NCI-H146 treated with DMSO at 0.1 percent for 48 hours (cell line): ENCODE measurements at regions not wholly inside any gene's neighbourhood (a gene's known extent, or its start where the extent isn't known, plus 50 kb on each side); places are given as distances from the start of the nearest gene placed in this dataset.
"Not testable (repeated sequence)": the region's sequence is repeated elsewhere in the genome, so short reads cannot be mapped to it uniquely, and the experiment has no call there.

ENCODE experiments used
- DNase-seq: peaks from one replicate; lab custom pipeline; 2025; ENCODE audit not compliant: unreplicated experiment; lab: John Stamatoyannopoulos, UW

DNA sequence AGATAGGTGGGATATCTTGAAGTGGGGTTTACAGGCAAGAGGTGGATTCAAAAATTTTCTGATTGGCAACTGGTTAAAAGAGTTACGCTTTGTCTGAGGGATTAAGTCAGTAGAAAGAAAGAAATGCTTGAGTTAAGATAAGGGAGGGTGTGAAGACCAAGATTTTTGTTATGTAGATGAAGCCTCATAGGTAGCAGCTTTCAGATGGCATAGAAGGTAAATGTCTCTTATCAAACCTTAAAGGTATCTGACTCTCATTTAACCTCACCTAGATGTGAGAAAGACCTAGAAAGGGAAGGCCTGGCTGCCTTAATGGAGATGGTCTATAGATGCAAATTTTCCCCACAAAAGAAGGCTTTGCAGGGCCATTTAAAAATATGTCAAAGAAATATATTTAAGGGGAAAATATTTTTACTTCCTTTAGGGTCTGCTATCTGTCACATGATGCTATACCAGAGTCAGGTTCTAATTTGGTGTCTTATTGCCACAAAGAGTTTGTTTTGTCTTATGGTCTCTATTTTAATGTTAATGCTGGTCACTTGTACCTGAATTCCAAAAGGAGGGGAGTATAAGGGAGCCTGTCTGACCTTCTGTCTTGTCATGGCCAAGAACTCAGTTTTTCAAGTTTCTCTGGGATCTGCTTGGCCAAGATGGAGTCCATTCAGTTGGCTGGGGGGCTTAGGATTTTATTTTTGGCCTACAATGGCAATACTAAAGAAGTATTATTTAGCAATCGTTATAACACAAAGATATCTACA lies 699.1 kb upstream of the AMOT start:
- DNase-seq: no peak

DNA sequence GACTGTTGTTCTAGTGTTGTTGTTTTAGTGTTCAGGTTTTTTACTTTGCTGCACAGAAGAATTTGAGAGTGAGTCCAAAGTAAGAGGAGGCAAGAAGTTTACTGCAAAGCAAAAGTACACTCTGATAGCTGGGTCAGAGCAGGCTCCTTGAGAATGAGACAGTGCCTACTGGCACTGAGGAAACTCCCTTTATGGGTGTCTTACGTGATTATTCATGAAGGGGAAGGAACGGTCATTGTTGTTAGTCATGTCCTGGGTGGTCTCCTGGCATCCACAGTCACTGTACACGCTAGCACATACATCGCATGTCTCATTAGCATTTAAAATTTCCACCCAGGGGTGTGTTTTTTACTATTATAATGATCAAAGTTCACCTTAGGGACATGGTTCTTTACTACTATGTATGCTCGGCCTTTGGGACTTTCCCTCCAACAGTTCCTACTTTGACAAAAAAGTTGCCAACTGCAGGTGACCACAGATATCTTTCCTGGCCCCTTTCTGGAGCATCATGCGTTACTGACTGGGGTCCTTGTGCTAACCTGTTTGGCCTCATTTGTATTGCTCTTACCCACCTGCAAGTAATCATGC lies 688.9 kb upstream of the AMOT start:
- DNase-seq: no peak

DNA sequence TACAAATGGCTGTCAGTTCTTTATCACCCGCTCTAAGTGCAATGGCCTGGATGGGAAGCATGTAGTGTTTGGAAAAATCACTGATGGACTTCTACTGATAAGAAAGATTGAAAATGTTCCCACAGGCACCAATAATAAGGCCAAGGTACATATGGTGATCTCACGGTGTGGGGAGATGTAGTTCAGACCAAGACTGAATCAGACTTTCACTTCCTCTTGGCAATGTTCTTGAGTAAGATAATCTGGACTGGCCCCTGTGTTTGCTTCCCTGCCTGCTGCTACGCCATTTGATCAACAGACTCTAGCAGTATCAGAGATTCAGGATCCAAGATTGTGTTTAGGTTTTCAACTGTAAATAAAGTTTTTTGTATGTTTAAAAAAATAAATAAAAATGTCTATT lies 682.2 kb upstream of the AMOT start:
- DNase-seq: no peak

DNA sequence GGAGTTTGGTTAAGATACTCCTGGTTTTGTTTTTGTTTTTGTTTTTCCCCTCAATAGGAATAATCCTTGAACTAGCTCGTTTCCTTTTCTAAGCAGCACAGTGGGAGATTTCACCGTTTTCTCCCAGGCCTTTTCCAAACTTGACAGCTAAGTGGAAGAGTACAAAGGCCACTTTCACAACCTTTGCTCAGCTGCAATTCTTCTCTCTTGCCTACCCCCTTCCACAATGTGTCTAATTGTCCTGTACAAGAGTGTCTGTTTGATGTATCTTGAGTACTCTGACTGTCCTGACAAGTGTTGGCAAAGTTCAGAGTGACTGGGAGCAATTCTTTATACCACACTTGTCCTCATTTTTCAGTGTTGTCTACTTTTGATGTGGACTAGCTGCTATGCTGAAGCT lies 674.3 kb upstream of the AMOT start:
- no peak for DNase-seq

DNA sequence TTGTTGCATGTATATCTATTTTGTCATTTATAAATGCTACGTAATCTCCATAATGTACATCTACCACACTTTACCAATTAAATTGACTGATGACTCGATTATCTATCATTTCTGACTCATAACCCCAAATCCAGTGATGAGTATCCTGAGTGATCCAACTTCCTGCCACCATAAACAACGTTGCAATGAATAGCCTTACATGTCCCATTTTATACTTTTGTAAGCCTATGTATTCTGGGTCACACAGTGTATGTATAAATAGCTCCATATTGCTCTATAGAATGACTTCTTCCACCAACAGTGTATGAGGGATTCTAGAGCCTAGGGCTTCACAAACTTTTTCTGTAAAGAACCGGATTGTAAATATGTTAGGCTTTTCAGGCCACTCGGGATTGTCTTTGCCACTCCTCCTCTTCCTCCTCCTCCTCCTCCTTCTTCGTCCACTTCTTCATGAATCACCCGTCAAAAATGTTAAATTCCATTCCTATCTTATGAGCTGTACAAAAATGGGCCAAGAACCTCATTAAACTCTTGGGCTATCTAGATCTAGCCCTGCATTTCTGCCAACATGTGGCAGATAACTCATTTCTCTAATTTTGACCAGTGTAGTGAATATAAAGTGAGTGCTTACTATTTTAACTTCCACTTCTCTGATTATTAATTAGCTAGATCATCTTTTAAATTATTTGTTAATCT lies 672.2 kb upstream of the AMOT start:
- DNase-seq: no peak

DNA sequence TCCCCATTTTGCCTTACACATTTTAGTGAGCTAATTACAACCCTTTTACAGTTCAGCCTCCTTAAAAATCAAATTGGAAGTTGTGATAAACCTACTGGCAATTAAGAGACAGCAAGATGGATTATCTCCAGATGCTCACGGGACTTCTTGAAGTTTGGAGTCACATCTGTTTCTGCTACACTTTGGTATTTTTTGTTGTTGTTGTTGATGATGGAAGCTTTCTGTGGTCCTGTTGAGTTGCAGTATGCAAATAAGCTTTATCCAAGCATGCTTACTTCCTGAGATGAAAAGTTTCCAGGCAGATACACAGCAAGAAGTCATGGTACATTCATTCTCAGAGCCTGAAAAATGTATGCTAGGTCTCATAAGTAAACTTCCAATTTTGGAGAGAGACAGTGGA lies 670.0 kb upstream of the AMOT start:
- DNase-seq: no peak

DNA sequence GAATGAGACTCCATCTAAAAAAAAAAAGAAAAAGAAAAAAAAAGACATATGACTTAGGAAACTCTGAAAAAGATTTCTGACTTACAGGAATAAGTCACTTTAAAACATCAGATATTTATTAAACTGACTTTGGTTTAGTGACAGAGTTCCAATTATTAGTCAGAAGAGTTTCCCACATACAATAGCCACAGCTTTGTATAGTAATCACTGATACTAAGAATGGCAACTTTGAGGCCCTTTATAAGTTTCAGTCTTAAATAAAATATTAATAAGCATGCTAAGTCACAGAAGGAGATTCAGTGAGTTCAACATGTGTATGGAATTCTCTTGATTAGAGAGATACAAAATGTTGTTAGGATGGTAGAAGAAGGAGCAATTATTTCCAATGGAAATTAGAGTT lies 652.3 kb upstream of the AMOT start:
- DNase-seq: no peak

DNA sequence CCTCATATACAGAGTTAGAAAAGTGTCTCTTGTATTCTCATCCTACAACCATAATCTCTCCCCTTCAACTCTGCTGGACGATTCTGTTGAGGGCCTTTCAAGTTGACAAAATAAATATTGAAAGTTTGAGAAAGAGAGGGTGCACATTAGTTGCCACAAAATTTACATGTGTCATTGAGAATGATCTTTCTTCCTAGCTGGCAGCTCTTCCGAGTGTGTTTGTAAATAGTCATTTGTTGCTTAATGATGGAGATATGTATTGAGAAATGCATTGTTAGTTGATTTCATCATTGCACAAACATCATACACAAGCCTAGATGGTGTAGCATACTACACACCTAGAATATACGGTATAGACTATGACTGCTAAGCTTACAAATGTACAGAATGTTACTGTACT lies 632.8 kb upstream of the AMOT start:
- no peak for DNase-seq

DNA sequence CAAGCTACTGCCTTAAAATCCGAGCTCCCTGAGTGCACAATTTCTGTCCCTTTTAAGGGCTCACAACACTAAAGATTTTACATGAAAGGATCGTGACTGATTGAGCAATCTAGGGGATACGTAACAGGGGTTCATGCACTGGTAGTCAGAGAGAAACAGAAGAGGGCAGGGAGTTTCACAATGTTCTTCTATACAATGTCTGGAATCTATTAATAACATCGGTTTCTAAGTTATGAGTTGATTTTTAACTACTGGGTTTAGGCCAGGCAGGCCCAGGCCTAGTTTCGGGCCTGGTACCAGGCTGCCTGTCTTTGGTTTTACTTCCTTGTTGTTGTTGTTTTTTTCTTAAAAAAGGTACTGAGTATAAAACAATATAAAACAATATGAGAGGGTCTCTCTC lies 632.4 kb upstream of the AMOT start:
- not testable (repeated sequence) for DNase-seq

DNA sequence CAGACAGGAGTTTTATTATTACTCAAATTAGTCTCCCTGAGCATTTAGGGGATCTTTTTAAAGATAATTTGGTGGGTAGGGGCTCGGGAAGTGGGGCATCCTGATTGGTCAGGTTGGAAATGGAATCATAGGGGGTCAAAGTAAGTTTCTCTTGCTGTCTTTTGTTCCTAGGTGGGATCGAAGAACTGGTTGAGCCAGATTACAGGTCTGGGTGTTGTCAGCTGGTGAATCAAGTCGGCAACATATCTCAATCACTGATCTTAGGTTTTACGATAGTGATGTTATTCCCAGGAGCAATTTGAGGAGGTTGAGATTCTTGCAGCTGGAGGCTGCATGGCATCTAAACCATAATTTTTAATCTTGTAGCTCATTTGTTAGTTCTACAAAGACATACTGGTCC lies 629.5 kb upstream of the AMOT start:
- DNase-seq: no peak

DNA sequence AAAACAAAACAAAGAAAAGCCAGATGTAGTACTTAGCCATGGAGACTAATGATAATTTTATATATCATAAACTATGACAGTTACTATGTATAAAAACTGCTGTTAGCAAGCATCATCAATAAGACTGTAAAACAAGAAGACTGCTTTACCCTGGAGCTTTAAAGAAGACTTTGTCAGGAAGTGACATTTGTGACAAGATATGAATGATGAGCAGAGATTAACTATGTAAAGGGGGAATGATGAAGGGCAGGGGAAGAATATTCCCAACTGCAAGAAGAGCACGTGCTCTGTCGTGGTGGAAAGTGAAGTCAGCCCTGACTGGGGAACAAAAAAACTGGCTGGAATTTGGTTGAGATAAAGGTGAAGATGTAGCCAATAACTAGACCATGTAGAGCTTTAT lies 617.1 kb upstream of the AMOT start:
- DNase-seq: no peak

DNA sequence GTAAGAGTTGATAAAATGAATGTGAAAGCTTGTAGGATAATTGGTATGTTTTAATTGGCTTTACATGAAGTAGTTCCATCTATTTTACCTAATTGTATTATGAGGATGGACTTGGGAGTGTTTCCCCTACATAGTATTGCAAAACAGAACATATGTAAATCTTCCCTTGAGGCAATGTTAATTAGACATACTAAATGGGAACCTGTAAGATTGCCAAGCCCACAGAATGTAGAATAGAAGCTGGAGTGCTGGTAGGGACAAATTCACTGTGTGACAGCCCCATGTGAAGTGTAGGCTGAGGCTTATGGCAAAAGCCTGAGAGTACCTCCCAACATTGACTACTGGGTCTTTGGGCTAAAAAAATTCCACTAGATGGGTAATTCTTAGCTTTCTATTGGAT lies 615.0 kb upstream of the AMOT start:
- DNase-seq: no peak

DNA sequence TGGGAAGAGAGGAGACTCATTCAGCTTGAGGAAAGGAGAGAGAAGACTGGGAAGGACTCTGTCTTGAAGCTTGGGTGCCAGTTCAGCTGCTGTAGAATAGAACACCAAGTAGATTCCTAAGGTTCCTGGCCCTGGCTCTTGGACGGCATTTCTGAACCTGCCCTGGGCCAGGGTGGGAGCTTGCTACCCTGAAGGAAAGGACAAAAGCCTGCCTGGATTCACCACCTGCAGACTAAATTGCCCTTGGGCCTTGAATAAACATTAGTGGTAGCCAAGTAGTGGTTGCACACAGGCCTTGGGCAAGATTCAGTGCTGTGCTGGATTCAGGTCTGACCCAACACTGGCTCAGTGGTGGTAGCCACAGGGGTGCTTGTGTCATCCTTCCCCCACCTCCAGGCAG lies 588.4 kb upstream of the AMOT start:
- DNase-seq: no peak

DNA sequence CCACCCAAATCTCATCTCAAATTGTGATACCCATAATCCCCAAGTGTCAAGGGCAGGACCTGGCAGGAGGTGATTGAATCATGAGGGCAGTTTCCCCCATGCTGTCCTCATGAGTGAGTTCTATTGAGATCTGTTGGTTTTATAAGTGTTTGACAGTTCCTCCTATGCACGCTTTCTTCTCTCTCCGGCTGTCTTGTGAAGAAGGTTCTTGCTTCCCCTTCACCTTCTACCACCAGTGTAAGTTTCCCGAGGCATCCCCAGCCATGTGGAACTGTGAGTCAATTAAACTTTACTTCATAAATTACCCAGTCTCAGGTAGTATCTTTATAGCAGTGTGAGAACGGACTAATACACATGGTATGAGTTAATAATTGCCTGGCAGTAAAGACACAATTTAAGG lies 581.7 kb upstream of the AMOT start:
- no peak for DNase-seq

DNA sequence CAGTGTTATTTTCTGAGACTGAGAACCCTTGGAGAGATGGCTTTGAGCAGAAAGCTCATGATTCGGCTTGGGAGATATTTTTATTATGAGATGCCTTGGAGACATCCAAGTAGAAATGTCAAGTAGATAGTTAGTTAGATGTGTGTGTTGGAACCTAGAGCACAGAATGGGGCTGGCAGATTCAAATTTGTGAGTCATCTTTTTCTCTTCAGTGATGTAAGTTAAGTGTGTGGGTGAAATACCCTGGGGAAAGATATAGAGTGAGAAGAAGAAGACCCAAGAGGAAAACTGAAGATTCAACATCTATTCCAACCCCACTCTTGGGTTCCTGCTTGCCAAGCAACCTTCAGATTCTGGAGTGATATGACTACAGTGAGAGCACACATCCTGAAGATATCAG lies 580.8 kb upstream of the AMOT start:
- no peak for DNase-seq

DNA sequence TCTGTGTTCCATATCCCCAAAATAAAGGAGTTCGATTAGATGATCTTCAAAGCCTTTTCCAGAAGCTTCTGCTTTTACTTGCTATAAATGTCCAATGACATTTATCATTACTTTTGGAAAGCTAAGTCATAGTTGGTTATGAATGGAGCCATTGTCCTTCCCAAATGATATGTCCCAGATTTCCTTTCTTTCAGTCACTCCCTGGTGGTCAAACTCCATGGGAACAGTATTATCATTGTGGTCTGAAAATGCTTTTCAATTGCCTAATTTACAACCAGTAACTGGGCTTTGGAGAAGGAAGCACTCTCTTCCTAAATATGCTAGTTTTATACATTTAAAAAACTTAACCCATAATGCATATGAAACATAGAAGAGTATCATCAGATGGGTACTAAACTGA lies 571.5 kb upstream of the AMOT start:
- DNase-seq: no peak

DNA sequence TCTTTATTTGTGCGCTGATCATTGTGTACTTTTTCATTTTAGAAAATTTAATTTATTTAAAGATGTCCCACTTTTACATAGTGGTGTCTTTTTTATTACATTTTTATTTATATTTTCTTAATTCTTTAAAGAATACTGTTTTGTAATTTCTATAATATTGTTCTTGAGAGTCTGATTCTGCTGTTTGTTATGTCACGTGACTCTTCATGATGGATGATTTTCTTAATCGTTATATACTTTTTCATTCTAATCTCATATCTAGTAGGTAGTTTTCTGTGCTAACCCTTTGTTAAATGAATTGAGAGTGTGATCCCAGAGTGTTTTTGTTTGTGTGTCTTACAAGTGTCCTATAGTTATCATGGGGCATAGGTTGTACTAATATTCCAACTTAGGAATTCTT lies 568.2 kb upstream of the AMOT start:
- no peak for DNase-seq

DNA sequence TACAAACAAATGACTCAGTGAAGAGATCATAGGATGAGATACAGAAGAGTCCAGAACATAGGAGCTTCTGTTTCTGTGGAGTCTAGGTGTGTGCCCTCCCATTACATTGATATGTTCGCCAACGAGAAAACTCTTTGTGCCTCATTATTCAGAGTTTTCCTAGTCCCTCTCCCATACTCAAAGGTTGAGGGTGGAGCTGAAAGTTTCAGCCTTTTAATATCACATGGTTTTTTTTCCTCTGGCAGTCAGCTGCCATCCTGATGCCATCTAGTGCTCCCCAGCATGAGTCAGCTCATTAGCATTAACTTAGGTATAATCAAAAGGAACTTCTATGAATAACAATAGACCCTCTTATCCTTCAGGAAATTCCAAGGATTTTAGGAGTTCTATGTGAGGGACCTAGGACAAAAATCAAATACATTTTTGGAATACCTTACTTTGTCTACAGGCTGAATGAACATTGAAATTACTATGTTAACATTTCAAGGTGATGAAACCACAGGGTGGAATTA lies 559.6 kb upstream of the AMOT start:
- no peak for DNase-seq

DNA sequence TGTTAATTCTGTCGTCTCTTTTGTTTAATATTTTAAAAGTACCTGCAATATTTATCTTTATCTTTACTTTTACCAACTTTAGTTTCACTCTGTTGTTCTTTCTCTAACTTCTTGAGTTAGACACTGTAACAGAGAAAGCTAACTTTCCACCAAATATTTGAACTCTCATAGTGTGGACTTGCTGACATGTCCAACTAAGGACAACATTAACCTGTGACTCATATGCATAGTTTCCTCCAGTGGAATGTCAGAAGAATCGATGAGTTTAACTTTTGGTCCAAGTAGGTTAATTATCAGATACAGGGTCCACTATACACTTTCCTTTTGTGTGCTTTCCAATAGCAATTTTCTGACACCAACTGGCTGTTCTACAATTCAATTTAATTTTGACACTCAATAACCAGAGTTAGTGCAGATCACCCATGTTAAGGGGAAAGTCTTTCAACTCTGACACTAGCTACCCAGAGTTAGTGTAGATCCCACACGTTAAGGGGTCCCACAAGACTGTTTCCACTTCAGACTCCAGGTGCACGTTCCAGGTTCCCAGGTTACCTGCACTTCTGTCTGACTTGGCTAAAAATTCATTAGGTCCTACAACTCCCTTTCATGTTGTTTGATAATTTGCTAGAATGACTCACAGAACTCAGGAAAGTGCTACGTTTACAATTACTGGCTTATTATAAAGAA lies 559.0 kb upstream of the AMOT start:
- DNase-seq: no peak

DNA sequence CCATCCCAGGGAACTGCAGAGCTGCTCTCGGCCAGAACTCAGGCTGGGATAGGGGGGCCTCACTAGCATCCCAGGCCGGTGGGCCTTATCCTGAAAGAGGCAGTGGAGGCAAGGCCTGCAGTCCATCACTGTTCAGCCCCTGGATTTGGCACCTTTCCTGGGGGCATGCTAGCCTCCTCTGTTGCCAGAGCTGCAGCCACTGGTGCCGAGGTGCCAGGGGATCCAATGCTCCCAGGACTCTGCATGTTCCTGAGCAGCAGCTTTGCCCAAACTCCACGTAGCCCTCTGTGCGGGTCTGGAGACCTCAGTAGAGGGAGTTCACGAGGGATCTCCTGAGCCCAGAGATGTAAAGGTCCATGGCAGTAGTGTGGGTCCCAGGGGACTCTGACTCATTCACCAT lies 551.7 kb upstream of the AMOT start:
- no peak for DNase-seq

DNA sequence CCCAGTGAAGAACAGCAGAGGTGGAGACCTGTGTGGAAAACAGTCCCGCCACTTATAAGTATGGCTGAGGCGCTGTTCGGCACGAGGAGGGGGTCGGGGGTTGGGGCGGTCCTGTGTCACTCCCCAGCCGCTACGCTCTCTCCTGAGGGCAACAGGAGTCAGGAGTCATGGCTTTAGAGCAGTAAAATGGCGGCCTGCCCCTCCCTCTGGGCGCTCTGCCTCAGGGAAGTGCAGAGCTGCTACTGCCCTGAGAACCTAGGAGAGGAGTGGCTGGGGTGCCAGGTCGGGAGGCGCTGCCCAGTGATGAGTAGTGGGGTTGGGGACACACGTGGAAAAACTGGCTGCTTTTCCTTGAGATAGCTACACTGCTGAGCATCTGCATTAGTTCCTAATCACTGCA lies 551.2 kb upstream of the AMOT start:
- DNase-seq: no peak

DNA sequence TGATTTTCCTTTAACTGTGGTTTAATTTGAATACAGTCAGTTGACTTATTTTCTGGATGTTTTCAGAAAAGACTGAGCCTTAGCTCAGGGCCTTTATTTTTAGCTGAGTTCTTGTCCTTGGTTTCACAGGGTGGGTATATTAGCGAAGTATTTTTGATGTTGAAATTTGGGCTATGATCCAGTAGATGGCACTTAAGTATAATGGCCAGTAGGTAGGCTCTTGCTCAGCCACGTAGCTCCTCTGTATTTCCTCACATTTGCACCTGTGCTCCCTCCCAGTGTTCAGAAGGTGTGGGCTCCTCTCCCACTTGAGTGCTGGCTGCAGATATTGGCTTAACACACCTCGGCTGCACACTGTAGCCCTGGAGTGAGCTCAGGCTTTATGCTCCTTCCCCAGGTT lies 549.9 kb upstream of the AMOT start:
- DNase-seq: no peak
